Gastrocnemius medialis (tissue), 4 donors: ENCODE measurements at regions not wholly inside any gene's neighbourhood (a gene's known extent, or its start where the extent isn't known, plus 50 kb on each side); places are given as distances from the start of the nearest gene placed in this dataset.

ENCODE experiments used
- ATAC-seq, 2 donors: fragments of 150-250 bp; one replicate each; pipeline ENCODE4 v1.9.1; 2016
- DNase-seq, 2 donors: peaks; one replicate each; pipeline ENCODE4 v3.0.0-alpha.2; 2019
- H3K27ac ChIP-seq, 4 donors: fragments of 200-600 bp; sonication (generic); 1 replicate in 1 of 4; 2 replicates in 3 of 4; pipeline ENCODE4 v1.5.1; 2016 to 2018; ENCODE audit warnings: mild to moderate bottlenecking in 2 of 4, moderate library complexity in 1 of 4
- H3K27me3 ChIP-seq, 3 donors: fragments of 200-600 bp; sonication (generic) in 2 of 3; 1 replicate in 1 of 3; 2 replicates in 2 of 3; pipeline versions ENCODE4 v1.5.1 to v1.6.0; 2016 to 2019; ENCODE audit warnings: mild to moderate bottlenecking in 1 of 3, moderate library complexity in 1 of 3
- H3K36me3 ChIP-seq, 2 donors: fragments of 200-600 bp; sonication (generic) in 1 of 2; one replicate each; pipeline ENCODE4 v1.5.1; 2017 to 2018
- H3K4me1 ChIP-seq, 2 donors: fragments of 200-600 bp; sonication (generic) in 1 of 2; one replicate each; pipeline ENCODE4 v1.5.1; 2016 to 2017; ENCODE audit warnings: mild to moderate bottlenecking in 2 of 2
- H3K4me3 ChIP-seq, 4 donors: fragments of 200-600 bp; sonication (generic) in 3 of 4; 1 replicate in 1 of 4; 2 replicates in 3 of 4; pipeline ENCODE4 v1.5.1; 2016 to 2019; ENCODE audit warnings: mild to moderate bottlenecking in 2 of 4
- H3K9me3 ChIP-seq, 3 donors: fragments of 200-600 bp; sonication (generic) in 2 of 3; 1 replicate in 1 of 3; 2 replicates in 2 of 3; pipeline ENCODE4 v1.5.1; 2016 to 2019
- CTCF ChIP-seq, 5 experiments: fragments of 450-650 bp in 3 of 5; fragments of 200-600 bp in 2 of 5; sonication (generic) in 2 of 5; IDR thresholded peaks in 4 of 5; conservative IDR thresholded peaks in 1 of 5; 1 replicate in 4 of 5; 2 replicates in 1 of 5; pipeline ENCODE4 v1.5.1; 2016 to 2019; ENCODE audit warnings: antibody characterized with exemption in 5 of 5, mild to moderate bottlenecking in 3 of 5, moderate library complexity in 3 of 5
- POLR2A ChIP-seq, 2 donors: fragments of 450-650 bp; IDR thresholded peaks; one replicate each; pipeline ENCODE4 v1.6.1; 2017; ENCODE audit warnings: antibody characterized with exemption in 2 of 2, mild to moderate bottlenecking in 2 of 2, moderate library complexity in 2 of 2
- in situ Hi-C, 4 donors: fragments of 200-750 bp; cut with MboI; loops; one replicate each; pipeline versions ENCODE4 v1.15.0 to v1.8.0; 2017; ENCODE audit warnings: low sequenced_read_pairs in 4 of 4
- intact Hi-C: fragments of 100-400 bp; cut with DNase I; formaldehyde crosslinking; loops from one replicate; pipeline ENCODE4 v1.15.1; 2023; ENCODE audit warnings: low total_unique reads

GRCh38 chr18:40357536-40357935 lies 1597.5 kb upstream of the PIK3C3 start:
- DNase-seq (no peak), ATAC-seq (no peak)
- TF ChIP-seq CTCF (IDR thresholded peaks at IDR 0.05 in 4 of 5, conservative IDR thresholded peaks at IDR 0.05 in 1 of 5): no peak
- no peak for TF ChIP-seq POLR2A (IDR thresholded peaks at IDR 0.05)
- in situ Hi-C loops (no loop called here), intact Hi-C loops (no loop called here)
- Histone ChIP-seq H3K36me3 (no peaks in the 10 kb centered on the region), H3K4me3 (no peak overlapping the region), H3K4me1 (no peaks in the 10 kb centered on the region), H3K27me3 (no peaks in the 10 kb centered on the region), H3K27ac (no peak overlapping the region), H3K9me3 (no peaks in the 10 kb centered on the region)

- Histone ChIP-seq H3K9me3 (no peaks in the 10 kb centered on the region), H3K4me1 (no peaks in the 10 kb centered on the region), H3K4me3 (no peak overlapping the region), H3K27me3 (no peaks in the 10 kb centered on the region), H3K27ac (no peak overlapping the region), H3K36me3 (no peaks in the 10 kb centered on the region)
- no peak for DNase-seq
- intact Hi-C loops: no loop called here
- no peak for ATAC-seq
- in situ Hi-C loops: no loop called here
- no peak for TF ChIP-seq CTCF (IDR thresholded peaks at IDR 0.05 in 4 of 5, conservative IDR thresholded peaks at IDR 0.05 in 1 of 5)
- no peak for TF ChIP-seq POLR2A (IDR thresholded peaks at IDR 0.05)
These were observed 1598.9 kb upstream of the PIK3C3 start for GRCh38 chr18:40356168-40356567.

GRCh38 chr18:40355726-40356125 lies 1599.3 kb upstream of the PIK3C3 start:
- DNase-seq (no peak), ATAC-seq (no peak)
- no peak overlapping the region for H3K27ac ChIP-seq
- H3K4me1 ChIP-seq: no peaks in the 10 kb centered on the region
- no peaks in the 10 kb centered on the region for H3K36me3 ChIP-seq
- no peaks in the 10 kb centered on the region for H3K9me3 ChIP-seq
- in situ Hi-C loops: no loop called here
- H3K27me3 ChIP-seq: no peaks in the 10 kb centered on the region
- TF ChIP-seq CTCF (IDR thresholded peaks at IDR 0.05 in 4 of 5, conservative IDR thresholded peaks at IDR 0.05 in 1 of 5) (no peak), POLR2A (IDR thresholded peaks at IDR 0.05) (no peak)
- no peak overlapping the region for H3K4me3 ChIP-seq
- intact Hi-C loops: no loop called here

GRCh38 chr18:40348196-40348595 lies 1606.8 kb upstream of the PIK3C3 start:
- Histone ChIP-seq H3K9me3 (no peaks in the 10 kb centered on the region), H3K27ac (no peak overlapping the region), H3K27me3 (no peaks in the 10 kb centered on the region), H3K4me3 (no peak overlapping the region), H3K36me3 (no peaks in the 10 kb centered on the region), H3K4me1 (no peaks in the 10 kb centered on the region)
- in situ Hi-C loops: no loop called here
- intact Hi-C loops: no loop called here
- TF ChIP-seq CTCF (IDR thresholded peaks at IDR 0.05 in 4 of 5, conservative IDR thresholded peaks at IDR 0.05 in 1 of 5): no peak
- TF ChIP-seq POLR2A (IDR thresholded peaks at IDR 0.05): no peak
- no peak for ATAC-seq
- no peak for DNase-seq

GRCh38 chr18:40347261-40347660 lies 1607.8 kb upstream of the PIK3C3 start:
- ATAC-seq: no peak
- Histone ChIP-seq H3K4me3 (no peak overlapping the region), H3K36me3 (no peaks in the 10 kb centered on the region), H3K27ac (no peak overlapping the region), H3K4me1 (no peaks in the 10 kb centered on the region), H3K27me3 (no peaks in the 10 kb centered on the region), H3K9me3 (no peaks in the 10 kb centered on the region)
- TF ChIP-seq POLR2A (IDR thresholded peaks at IDR 0.05) (no peak), CTCF (IDR thresholded peaks at IDR 0.05 in 4 of 5, conservative IDR thresholded peaks at IDR 0.05 in 1 of 5) (no peak)
- in situ Hi-C loops: no loop called here
- intact Hi-C loops: no loop called here
- DNase-seq: no peak
